Caco-2 (cell line): ENCODE measurements at regions not wholly inside any gene's neighbourhood (a gene's known extent, or its start where the extent isn't known, plus 50 kb on each side); places are given as distances from the start of the nearest gene placed in this dataset.

ENCODE experiments used
- BruUV-seq: library from RNA; stranded (reverse); fragments of 400-500 nt; replicated peaks from 2 replicates; lab custom pipeline; 2021; lab: Mats Ljungman, UMichigan
- CTCF ChIA-PET: fragments of 300-600 bp; sonication (Branson Sonifier 250); formaldehyde crosslinking; loops from one replicate; lab custom pipeline; 2022; ENCODE audit warnings: antibody characterized with exemption; lab: Charles Lee
- POLR2A ChIA-PET: fragments of 300-600 bp; sonication (Branson Sonifier 250); formaldehyde crosslinking; loops from one replicate; lab custom pipeline; 2022; ENCODE audit warnings: antibody characterized with exemption; lab: Charles Lee
- DNase-seq, 2 experiments: peaks; one replicate each; pipeline versions ENCODE4 v3.0.0 to v3.0.0-alpha.2; 2020 to 2022
- H3K27me3 ChIP-seq: replicated peaks from 2 replicates; pipeline ENCODE4 v1.6.0; 2011; ENCODE audit warnings: low read length; ENCODE audit not compliant: control insufficient read depth, insufficient read depth
- H3K36me3 ChIP-seq: 2 replicates; pipeline ENCODE4 v1.5.1; 2011; ENCODE audit warnings: low read length; ENCODE audit not compliant: control insufficient read depth, insufficient read depth
- H3K4me1 ChIP-seq: fragments of 250-450 bp; sonication (Bioruptor Pico); 2 replicates; pipeline ENCODE4 v1.5.1; 2020; ENCODE audit warnings: mild to moderate bottlenecking
- H3K4me3 ChIP-seq: 2 replicates; pipeline ENCODE4 v1.5.1; 2011; ENCODE audit warnings: low read depth, mild to moderate bottlenecking, control low read depth, low read length
- H3K9me3 ChIP-seq: fragments of 250-450 bp; sonication (Bioruptor Pico); 2 replicates; pipeline ENCODE4 v1.5.1; 2020; ENCODE audit warnings: mild to moderate bottlenecking, moderate library complexity
- H3K27ac Mint-ChIP-seq: one replicate; pipeline ENCODE4 v1.8.0; 2022; ENCODE audit warnings: mixed read lengths; ENCODE audit not compliant: unreplicated experiment
- H3K27me3 Mint-ChIP-seq: one replicate; pipeline ENCODE4 v1.8.0; 2022; ENCODE audit warnings: mixed read lengths; ENCODE audit not compliant: insufficient read depth, unreplicated experiment
- H3K36me3 Mint-ChIP-seq: one replicate; pipeline ENCODE4 v1.8.0; 2022; ENCODE audit warnings: mild to moderate bottlenecking, mixed read lengths; ENCODE audit not compliant: insufficient read depth, unreplicated experiment
- H3K4me1 Mint-ChIP-seq: one replicate; pipeline ENCODE4 v1.8.0; 2022; ENCODE audit warnings: low read depth, mixed read lengths; ENCODE audit not compliant: unreplicated experiment
- H3K4me3 Mint-ChIP-seq: one replicate; pipeline ENCODE4 v1.8.0; 2022; ENCODE audit warnings: mild to moderate bottlenecking, moderate library complexity, mixed read lengths; ENCODE audit not compliant: unreplicated experiment
- H3K9me3 Mint-ChIP-seq: one replicate; pipeline ENCODE4 v1.8.0; 2022; ENCODE audit warnings: mixed read lengths; ENCODE audit not compliant: unreplicated experiment
- intact Hi-C: fragments of 100-400 bp; cut with micrococcal nuclease; formaldehyde crosslinking; loops from one replicate; pipeline ENCODE4 v1.10.0; 2022; ENCODE audit not compliant: unreplicated experiment
- TF ChIP-seq, protein P1 (sequence below), 2 experiments: fragments of 200-600 bp in 1 of 2; IDR thresholded peaks; 1 replicate in 1 of 2; 2 replicates in 1 of 2; pipeline versions ENCODE4 v1.5.1 to v1.8.0; 2011 to 2022; ENCODE audit warnings: antibody characterized with exemption in 1 of 2, control low read depth in 1 of 2, inconsistent platforms in 1 of 2, low read depth in 1 of 2, low read length in 1 of 2, mild to moderate bottlenecking in 1 of 2, moderate library complexity in 1 of 2; ENCODE audit not compliant: insufficient read depth in 1 of 2, severe bottlenecking in 1 of 2, unreplicated experiment in 1 of 2

DNA sequence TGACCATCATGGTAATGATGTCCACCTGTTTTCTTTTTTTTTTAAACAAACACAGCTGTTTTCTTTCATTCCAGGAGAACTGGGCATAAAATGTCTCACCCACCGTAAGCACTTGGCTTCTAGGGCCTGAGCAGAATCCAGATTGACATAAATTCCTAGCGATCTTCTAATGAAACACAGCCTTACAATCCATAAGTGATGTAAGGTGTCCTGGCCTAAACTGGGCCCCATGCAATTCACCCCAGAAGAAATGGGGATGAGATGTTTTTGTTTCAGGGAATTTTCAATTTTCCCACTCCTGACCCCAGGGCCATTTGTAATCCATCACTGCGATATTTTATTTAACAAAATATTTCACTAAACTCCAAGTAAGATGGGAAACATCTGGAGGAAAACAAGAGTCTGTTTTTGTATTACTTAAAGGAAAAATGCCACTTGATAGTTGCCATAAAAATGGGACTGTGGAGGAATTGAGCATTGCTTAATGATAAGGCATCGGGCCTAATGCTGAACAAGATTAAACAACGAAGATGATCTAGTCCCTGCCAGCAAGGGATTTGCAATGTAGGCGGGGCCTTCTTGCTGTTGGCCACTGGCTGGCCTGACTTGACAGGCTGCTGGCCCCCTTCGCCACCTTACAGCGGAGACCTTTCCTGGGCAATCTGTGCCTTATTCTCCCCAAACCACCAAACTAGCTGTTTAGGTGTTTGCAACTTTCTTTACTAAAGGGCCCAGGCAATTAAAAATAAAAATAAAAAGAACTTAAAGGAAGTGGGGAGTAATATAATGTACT lies 183.7 kb downstream of the CD109 start:
- no peak for DNase-seq
- ChIA-PET CTCF (no interaction called here), POLR2A (no interaction called here)
- Mint-ChIP-seq H3K27ac (no peak overlapping the region), H3K36me3 (no peaks in the 10 kb centered on the region), H3K9me3 (no peaks in the 10 kb centered on the region), H3K4me1 (no peaks in the 10 kb centered on the region), H3K4me3 (no peak overlapping the region), H3K27me3 (peaks cover 2% of the 10 kb centered on the region)
- H3K9me3 ChIP-seq: no peaks in the 10 kb centered on the region
- no peaks in the 10 kb centered on the region for H3K27me3 ChIP-seq
- BruUV-seq: no TSS peak
- TF ChIP-seq, protein P1, sequence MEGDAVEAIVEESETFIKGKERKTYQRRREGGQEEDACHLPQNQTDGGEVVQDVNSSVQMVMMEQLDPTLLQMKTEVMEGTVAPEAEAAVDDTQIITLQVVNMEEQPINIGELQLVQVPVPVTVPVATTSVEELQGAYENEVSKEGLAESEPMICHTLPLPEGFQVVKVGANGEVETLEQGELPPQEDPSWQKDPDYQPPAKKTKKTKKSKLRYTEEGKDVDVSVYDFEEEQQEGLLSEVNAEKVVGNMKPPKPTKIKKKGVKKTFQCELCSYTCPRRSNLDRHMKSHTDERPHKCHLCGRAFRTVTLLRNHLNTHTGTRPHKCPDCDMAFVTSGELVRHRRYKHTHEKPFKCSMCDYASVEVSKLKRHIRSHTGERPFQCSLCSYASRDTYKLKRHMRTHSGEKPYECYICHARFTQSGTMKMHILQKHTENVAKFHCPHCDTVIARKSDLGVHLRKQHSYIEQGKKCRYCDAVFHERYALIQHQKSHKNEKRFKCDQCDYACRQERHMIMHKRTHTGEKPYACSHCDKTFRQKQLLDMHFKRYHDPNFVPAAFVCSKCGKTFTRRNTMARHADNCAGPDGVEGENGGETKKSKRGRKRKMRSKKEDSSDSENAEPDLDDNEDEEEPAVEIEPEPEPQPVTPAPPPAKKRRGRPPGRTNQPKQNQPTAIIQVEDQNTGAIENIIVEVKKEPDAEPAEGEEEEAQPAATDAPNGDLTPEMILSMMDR (IDR thresholded peaks at IDR 0.05; ENCODE audit: insufficient read depth in 1 of 2, low read depth in 1 of 2, low read length in 1 of 2, severe bottlenecking in 1 of 2, unreplicated experiment in 1 of 2): no peak
- intact Hi-C loops: no loop called here
- no peak overlapping the region for H3K4me3 ChIP-seq
- no peaks in the 10 kb centered on the region for H3K36me3 ChIP-seq
- H3K4me1 ChIP-seq: no peaks in the 10 kb centered on the region

DNA sequence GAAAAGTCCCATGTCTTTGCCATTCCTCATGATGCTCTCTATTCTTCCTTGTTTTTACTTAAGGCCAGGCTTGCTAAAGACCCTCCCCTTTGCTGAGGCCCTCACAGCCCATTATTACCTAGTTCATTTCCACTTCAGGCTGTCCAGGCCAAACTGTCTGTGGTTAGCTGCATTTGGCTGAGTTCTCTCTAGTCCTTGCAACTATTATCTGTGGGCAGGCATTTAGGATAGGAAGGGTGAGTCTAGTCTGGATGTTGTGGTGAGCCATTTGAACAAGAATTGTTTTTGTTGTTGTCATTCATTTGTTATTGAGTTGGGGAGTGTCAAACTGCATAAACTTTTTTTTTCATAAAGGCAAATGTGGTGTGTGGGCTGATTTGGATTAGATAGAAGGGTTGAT lies 182.4 kb downstream of the CD109 start:
- POLR2A ChIA-PET: no interaction called here
- Mint-ChIP-seq H3K4me1 (no peaks in the 10 kb centered on the region), H3K9me3 (no peaks in the 10 kb centered on the region), H3K36me3 (no peaks in the 10 kb centered on the region), H3K27me3 (peaks cover 2% of the 10 kb centered on the region), H3K4me3 (no peak overlapping the region), H3K27ac (no peak overlapping the region)
- no peak for DNase-seq
- CTCF ChIA-PET: no interaction called here
- no peaks in the 10 kb centered on the region for H3K36me3 ChIP-seq
- H3K4me1 ChIP-seq: no peaks in the 10 kb centered on the region
- TF ChIP-seq, protein P1 (IDR thresholded peaks at IDR 0.05; ENCODE audit: insufficient read depth in 1 of 2, low read depth in 1 of 2, low read length in 1 of 2, severe bottlenecking in 1 of 2, unreplicated experiment in 1 of 2): no peak
- no peak overlapping the region for H3K4me3 ChIP-seq
- no peaks in the 10 kb centered on the region for H3K9me3 ChIP-seq
- BruUV-seq: no TSS peak
- intact Hi-C loops: no loop called here
- H3K27me3 ChIP-seq: no peaks in the 10 kb centered on the region
